H1 (cell line): ENCODE measurements at regions not wholly inside any gene's neighbourhood (a gene's known extent, or its start where the extent isn't known, plus 50 kb on each side); places are given as distances from the start of the nearest gene placed in this dataset.
"Not testable (repeated sequence)": the region's sequence is repeated elsewhere in the genome, so short reads cannot be mapped to it uniquely, and the experiment has no call there.

ENCODE experiments used
- ASH2L ChIP-seq: fragments of 200-600, 300-600 bp; sonication (generic); IDR thresholded peaks from one replicate; pipeline ENCODE4 v1.7.1; 2017; ENCODE audit warnings: low read length
- ATF2 ChIP-seq: IDR thresholded peaks from 2 replicates; pipeline ENCODE4 v1.6.1; 2012; ENCODE audit warnings: low read length, inconsistent platforms
- CREB1 ChIP-seq: IDR thresholded peaks from 2 replicates; pipeline ENCODE4 v1.6.1; 2012; ENCODE audit warnings: inconsistent platforms
- CTCF ChIP-seq, 3 experiments: IDR thresholded peaks; 1 replicate in 2 of 3; 2 replicates in 1 of 3; pipeline versions ENCODE4 v1.5.1 to v1.6.1; 2011; ENCODE audit warnings: low read length in 3 of 3, mild to moderate bottlenecking in 3 of 3, inconsistent platforms in 2 of 3, low read depth in 1 of 3, moderate library complexity in 1 of 3; ENCODE audit not compliant: insufficient read depth in 1 of 3; ENCODE audit errors: control extremely low read depth in 1 of 3
- EP300 ChIP-seq, 2 experiments: IDR thresholded peaks; 1 replicate in 1 of 2; 2 replicates in 1 of 2; pipeline ENCODE4 v1.6.1; 2011 to 2012; ENCODE audit warnings: low read depth in 2 of 2, low read length in 2 of 2, mild to moderate bottlenecking in 2 of 2, borderline replicate concordance in 1 of 2, inconsistent platforms in 1 of 2, moderate library complexity in 1 of 2
- JUN ChIP-seq: IDR thresholded peaks from 2 replicates; pipeline ENCODE4 v1.6.1; 2011; ENCODE audit warnings: low read depth, mild to moderate bottlenecking, improper control_type of control experiment, low read length
- POLR2AphosphoS5 ChIP-seq: IDR thresholded peaks from 2 replicates; pipeline ENCODE4 v1.6.1; 2011; ENCODE audit warnings: low read depth, low read length
- RAD21 ChIP-seq, 2 experiments: IDR thresholded peaks in 1 of 2; conservative IDR thresholded peaks in 1 of 2; 2 replicates each; pipeline ENCODE4 v1.6.1; 2011; ENCODE audit warnings: low read depth in 2 of 2, low read length in 2 of 2, improper control_type of control experiment in 1 of 2, inconsistent platforms in 1 of 2, mild to moderate bottlenecking in 1 of 2, moderate library complexity in 1 of 2
- SUZ12 ChIP-seq: fragments of 200-600 bp; sonication (generic); IDR thresholded peaks from 2 replicates; pipeline ENCODE4 v1.6.1; 2012; ENCODE audit warnings: mild to moderate bottlenecking, inconsistent platforms, low read length, moderate library complexity, mixed read lengths
- USF2 ChIP-seq: IDR thresholded peaks from 2 replicates; pipeline ENCODE4 v1.6.1; 2011; ENCODE audit warnings: low read length, improper control_type of control experiment
- ZNF274 ChIP-seq: IDR thresholded peaks from 2 replicates; pipeline ENCODE4 v1.7.0; 2012; ENCODE audit warnings: low read length, borderline replicate concordance; ENCODE audit errors: extremely low read depth

GRCh38 chr16:33965534-33965933 is 506.1 kb downstream of the TP53TG3F start:
- TF ChIP-seq POLR2AphosphoS5; CTCF (IDR thresholded peaks at IDR 0.05; ENCODE audit: control extremely low read depth in 1 of 3, insufficient read depth in 1 of 3, low read depth in 1 of 3, low read length in 3 of 3); RAD21 (IDR thresholded peaks at IDR 0.05 in 1 of 2, conservative IDR thresholded peaks at IDR 0.05 in 1 of 2; ENCODE audit: low read depth in 2 of 2, low read length in 2 of 2); ZNF274; USF2; CREB1; SUZ12; ATF2; EP300 (IDR thresholded peaks at IDR 0.05; ENCODE audit: borderline replicate concordance in 1 of 2, low read depth in 2 of 2, low read length in 2 of 2); ASH2L; JUN: not testable (repeated sequence)
